ENCODE measurements at regions not wholly inside any gene's neighbourhood (a gene's known extent, or its start where the extent isn't known, plus 50 kb on each side); places are given as distances from the start of the nearest gene placed in this dataset.

DNA sequence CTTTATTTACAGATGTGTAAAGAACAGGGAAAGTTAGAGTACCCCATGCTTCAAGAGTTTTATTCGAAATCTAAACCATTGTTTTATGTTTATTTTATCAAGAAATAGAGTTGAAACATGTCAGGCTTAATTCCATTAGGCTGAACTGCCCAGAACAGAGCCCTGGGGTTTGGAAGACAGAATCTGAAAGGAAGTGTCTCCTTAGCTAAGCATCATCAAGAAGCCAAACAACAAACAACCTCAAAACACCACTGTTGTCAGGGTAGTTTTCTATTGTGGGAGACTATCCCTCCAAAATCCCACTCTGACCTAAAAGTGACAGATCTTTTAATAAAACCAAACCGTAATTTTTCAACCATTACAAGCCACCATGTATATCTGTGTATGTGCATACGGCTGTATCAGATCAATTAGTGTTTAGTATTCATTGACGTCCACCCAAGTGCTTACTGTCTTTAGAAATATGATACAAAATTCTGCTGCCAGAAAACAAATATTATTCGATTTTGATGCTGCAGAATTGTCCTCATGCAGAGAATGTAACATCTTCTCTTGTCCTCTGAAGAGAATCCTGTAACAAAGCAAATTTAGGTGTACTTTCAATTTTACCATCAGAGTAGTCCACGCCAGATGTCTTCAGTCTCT, 271.9 kb upstream of the TMEM161B start:
- no peak for DNase-seq

DNA sequence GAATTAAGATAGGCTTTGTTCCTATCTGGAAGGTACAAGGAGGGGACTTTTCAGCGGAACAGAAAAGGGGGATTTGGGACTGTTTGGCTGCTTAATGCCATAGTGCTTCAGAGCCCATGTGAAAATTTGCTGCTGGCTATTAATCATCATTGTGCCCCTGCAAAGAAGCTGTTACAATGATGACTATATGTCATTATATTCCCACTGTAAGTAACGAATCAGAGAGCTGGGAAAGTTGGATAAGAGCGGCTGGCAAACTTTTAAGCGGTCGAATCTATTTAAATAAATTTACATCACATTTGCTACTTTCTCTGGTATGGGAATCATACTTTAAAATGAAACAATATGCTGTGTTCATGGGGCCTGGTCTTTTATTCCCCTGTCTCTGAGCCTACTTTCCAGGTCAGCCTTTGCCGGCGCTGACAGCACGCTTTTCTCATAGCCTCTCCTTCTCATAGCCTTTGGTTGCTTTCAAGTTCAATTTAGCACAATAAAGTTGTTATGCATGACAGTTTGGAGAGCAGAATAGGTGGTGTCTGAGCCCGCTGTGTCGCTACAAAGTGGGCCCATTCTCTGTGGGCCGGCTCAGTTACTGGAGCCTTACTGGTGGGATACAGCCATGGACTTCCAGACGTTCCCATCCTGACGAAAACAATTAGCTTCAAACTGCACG, 271.2 kb upstream of the TMEM161B start:
- DNase-seq: no peak

DNA sequence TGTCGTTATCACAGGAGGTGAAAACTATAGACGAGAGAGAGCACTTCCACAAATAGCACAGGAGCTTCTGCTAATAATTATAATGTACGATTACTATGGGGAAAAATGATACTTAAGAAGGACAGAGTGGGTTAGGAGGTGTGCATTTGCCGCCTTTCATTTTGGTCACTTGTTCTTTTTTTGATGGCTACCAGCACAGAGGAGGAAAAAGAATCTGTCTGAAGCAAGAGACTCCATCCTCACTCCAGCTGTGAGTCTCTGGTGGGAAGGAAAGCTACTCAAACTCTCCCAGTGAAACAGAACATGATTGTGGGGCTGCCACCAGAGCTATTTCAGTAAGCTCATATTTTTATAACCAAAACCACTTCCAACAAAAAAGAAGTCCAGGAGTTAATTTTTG, 270.4 kb upstream of the TMEM161B start:
- DNase-seq: no peak

DNA sequence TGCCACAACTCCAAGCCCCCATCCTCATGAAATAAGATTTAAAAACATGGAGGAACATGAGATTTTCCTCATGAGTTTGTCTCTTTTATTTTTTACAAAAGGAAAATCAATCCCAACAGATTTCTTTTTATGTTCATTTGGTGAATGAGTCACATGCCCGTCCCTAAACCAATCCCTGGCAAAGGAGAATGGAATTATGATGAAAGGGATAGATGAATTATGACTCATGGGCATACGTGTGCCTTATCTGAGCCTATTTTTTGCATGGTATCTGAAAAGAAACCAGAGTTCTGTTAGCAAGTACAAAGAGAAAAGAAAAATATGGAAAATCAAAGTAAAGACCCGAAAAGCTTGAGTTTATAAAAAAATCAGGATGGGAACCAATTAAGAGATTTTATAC, 267.5 kb upstream of the TMEM161B start:
- DNase-seq: no peak

DNA sequence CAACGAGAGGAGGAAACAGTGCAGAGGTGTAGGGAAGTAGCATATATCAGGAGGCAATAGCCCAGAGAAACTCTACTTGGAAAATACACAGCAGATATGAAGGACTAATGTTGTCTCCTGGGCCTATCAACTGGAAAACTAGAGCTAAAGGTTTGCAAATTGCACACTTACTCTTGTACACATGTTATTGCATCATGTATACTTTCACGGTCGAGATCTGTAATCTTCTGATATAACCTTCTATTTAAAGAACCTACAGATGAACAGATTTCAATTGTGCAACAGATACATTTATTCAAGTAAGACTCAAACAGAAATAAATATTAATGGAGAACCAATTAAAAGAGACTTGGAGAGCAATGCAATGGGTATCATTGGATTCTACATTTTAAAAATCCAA, 256.3 kb upstream of the TMEM161B start:
- no peak for DNase-seq

DNA sequence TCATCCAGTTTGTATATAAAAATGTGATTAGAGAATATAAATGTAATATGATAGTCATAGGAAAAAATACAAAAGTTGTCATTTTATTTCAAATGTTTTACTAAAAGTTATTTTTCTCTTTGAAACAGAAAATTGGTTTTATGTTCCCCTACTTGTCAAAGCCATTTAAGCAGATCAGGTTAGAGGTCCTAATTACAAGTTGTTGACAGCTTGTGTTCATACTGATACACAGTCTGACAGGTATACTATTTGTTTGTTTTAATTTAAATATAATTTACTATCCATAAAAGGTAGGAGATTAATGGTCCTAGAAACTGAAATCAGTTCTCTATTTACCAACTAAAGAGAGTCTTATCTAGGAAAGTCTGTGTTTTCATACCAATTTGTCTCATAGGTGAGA, 250.4 kb upstream of the TMEM161B start:
- DNase-seq: no peak

DNA sequence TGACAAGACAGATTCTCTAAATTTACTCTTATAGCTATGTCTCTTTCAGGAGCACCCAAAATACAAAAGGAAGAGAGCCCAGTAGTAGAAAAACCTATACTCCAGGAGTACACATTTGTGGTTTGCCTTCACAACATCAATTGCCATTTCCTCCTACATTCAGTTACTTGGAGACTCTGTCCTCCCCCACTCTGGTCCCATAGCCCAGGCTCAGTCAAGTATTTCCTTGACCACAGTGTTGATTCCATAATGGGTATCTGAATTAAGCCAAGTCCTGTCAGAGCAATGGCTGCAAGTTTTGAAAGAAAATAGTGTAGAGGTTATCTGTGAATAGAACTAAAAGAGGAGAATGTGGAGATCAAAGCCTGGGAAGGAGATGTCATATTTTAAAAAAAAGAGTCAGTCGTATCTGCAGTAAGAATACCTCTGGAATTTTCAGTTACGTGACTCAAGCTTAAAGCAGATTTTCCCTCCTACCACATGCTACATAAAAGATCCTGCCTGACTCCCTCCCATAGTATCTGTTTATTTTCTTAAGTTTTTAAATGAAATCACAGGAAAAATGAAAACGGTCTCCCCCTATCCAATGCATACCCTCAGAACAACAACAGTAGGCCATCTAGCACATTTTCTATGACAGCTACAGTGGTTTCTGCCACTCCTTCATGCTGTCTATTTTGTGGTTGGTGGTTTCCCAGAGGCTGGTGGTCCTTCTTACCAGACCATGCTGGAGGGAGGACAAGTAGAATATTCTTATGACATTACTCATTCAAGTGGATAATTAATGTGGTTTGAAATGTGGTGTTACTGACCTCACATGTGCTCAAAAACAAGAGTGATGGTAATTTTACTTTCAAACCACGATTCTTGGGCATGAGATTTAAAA, 249.7 kb upstream of the TMEM161B start:
- no peak for DNase-seq

DNA sequence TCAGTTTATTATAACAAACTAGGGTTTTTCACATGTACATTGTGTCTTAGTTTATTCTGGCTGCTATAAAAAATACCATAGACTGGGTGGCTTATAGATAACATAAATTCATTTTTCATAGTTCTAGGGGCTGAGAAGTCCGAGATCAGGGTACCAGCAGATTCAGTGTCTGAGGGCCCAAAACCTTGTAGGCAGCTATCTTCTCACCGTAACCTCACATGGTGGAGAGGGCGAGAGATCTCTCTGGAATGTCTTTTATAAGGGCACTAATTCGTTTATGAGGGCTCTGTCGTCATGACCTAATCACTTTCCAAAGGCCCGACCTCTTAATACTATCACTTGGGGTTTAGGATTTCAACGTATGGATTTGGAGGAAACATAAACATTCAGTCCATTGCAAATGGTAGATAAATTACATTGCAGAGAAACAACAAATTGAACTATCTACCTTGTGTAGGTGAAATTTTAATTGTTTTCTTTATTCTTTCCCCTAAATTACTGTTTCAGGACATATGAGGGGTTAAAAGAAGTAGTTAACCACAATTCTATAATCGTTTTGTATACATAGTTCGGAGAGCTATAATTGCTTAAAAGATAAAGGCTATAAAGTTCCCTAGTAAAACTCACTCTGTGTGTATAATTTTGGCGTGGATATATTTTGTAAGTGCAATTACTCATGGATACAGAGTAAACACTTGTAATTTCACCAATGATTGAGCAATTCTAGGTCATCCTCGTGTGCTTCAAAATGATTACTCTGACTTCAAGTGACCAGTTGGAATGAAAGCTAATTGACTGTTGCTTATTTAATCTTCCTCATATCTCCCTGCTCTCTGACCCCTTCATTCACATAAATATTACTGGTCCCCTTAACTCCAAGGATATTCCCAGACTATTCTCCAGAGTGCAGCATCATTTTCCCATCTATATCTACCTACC, 247.5 kb upstream of the TMEM161B start:
- DNase-seq: no peak

DNA sequence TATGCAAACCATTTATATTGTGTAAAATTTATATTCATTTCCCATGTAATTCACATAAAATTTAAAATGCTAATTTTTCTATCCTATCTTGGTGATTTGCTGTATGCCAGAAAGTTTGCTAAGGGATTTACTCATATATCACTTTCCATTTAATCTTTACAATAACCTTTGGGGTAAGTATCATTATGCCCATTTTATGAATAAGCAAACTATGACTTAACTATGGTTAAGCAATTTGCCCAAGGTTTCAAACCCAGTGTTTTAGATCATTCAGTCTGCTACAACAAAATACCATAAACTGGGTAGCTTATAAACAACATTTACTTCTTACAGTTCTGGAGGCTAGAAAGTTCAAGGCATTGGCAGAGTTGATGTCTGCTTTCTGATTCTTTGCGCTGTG, 246.4 kb upstream of the TMEM161B start:
- no peak for DNase-seq

DNA sequence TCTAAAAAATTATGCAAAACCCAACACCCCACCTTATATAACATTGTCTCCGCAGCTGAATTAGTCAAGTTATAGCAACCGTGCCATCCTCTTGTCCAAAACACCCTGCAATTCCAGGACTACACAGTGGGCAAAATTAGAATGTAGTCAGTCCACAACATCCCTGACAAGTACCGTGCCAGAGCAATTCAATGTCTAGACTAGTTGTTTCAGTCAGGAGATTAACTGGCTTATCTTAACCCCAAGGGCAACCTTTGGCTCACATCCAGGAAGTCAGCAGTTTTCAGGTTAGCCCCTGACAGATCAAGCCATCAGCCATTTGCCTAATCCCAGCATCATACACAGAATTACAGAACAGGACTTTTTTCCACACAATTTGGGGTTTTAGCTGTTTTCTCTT, 240.8 kb upstream of the TMEM161B start:
- DNase-seq: no peak

DNA sequence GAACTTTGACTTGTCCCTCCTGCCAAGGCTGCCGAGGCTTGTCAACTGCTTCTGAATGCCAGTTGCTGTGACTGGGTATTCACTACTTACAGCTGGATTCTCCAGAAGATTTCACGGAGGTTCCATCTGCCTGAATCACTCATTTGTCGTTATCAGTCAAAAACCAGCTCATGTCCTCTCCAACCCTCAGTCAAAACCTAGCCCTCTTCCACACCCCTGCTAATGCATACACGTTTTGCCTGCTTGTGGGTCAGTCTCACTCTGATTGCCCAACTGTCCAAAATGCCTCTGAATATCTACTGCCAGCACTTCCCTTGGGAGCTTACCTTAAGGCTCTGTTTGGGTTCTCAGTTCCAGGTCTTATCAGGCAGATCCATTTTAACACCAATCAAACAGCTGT, 238.6 kb upstream of the TMEM161B start:
- no peak for DNase-seq

DNA sequence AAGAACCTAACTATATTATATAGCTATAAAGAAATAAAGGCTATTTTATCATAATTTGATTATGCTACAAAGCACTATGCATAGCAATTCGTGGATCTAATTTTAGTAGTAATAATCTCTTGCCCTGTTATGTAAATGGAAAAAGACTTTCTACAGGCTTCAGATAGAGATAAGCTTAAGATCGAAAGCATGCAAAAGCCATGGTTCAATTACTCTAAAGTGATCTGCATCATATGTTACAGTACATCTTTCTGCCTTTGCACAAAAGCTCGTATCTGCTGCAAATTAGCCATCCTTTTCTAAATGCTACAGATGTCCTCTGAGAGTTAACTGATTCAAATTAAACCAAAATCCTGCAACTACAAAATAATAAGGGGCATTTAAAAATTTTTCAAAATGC, 234.8 kb upstream of the TMEM161B start:
- no peak for DNase-seq

DNA sequence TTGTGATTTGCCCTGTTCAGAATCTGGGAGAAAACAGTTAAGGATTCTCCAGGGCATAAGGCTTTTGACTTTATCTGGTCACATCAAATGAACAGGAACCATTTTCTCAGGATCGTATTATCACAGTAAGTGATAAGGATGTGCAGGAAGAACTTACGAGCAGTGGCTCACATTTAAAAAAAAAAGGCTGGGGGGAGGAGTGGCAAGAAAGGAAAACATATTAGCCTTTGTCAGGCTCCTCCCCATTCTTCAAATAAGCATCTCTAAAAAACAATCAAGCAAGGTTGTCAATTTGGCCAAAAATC, 234.3 kb upstream of the TMEM161B start:
- no peak for DNase-seq

DNA sequence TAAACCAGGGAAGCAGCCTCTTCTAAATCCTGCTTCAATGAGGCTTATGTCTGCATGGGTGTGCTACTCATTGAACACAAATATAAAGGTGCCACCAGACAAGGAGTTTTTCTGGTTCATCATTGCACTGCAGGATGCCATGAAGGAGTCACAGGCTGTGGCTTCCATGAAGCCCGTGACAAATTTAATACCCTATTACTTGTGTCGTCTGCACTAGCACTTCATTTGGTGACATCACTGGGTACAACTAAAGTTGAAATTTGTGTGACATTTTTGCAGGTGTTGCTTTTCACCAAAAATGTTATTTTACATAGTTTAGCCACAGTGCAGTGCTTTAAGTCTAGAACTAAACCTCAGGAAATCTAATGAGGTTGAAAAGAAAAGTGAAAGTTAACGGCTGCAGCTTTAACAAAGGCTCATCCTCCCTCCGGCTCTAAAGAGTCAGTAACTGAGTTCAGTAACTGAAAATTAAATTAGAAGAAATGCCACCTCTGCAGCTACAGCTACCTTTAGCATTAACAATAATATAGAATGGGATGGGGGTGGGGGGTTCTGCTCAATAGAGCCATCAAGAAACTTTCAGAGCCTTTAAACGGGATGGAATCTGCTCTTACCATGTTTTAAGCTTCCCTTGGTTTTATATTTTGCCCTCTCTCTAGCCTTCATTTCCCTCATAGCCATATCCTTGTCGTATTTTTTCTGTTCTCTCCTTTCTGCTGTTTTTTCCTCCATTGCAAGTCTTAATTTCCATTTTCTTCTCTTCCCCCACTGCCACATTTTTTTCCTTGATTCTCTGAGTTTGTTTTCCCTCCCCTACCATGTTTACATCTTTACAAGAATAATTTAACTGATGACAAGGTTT, 233.8 kb upstream of the TMEM161B start:
- no peak for DNase-seq

DNA sequence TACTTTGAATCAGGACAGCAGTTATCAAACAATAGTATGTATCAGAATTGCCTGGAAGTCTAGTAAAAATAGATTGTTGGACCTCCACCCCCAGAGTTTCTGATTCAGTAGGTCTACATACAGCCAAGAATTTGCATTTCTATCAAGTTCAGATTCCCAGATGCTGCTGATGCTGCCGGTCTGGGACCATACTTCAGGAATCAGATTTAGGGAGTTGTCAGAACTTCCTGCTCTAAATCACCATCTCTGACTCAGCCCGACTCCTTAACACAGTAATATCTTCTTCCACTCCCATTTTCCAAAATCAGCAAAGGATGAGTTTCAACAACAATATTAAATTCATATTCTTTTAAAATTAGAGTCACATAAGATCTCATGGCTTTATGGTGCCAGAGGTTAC, 227.2 kb upstream of the TMEM161B start:
- no peak for DNase-seq

DNA sequence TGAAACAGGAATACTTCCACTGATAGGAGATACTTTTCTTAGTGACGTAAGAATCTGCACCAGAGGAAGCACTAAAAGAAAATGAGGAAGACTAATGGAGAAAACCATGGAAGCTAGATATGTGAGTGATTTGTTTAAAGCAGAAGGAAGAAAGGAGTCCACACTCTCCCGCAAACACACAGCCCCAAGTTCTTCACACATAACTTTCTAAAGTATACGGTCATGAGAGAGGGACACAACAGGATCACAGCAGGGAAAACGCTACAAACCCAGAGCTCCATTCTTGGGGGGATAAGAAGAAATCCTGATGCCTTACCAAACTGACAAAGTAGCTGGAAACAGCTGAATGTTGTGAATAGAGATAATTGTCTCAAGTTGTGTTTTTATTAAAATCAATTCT, 222.2 kb upstream of the TMEM161B start:
- no peak for DNase-seq

DNA sequence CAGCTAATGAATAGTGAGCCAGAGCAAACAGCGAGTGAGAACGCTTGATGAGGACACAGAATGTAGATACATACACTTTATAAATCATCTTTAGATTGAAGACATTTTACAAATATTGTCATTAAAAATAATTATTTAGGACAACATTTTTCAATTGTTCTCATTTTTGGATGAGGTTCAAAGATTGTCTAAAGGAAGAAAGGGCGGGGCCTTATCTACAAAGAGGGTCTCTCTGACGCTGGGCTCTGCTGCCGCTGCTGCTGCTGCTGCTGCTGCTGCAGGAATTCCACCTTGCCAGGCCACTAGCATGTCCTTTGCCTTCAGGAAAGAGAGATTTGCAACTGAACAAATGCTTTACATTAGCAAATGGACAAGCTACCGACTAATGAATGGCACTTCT, 220.7 kb upstream of the TMEM161B start:
- no peak for DNase-seq

DNA sequence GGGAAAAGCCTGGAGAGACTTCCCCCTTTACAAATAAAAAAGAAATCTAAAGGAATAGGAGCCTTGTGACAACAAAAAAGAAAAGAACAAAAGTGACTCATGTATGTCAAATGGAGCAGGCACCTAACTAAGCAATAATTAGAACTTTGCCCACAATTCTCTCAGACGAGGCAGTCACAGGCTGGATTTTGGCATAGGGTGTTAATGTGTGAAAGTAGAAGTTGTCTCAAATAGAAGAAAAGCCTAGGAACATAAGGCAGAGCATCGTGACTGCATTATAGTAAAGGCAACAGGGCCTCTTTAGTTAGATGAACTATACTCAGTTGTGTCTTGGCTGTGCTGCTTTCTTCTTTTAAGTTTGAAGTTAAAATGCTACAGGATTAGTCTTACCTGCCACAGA, 219.9 kb upstream of the TMEM161B start:
- no peak for DNase-seq

DNA sequence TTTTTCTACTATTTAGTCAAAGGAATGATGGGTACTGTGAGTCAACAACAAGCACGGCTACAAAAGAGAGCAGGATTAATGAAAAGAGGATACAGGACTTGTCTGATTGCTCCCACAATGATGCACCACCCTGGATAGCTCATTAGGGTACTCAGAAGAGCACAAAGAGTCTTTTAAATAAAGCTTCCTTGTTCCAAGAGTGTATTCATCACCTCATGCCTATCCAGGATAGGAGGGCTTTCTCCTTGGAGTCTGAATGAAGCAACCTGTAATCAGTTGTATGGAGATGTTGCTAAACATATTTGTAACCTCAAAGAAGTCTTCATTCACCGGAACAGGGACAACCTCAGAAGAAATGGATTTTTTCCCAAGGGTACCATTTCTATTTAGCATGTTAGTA, 219.5 kb upstream of the TMEM161B start:
- no peak for DNase-seq

DNA sequence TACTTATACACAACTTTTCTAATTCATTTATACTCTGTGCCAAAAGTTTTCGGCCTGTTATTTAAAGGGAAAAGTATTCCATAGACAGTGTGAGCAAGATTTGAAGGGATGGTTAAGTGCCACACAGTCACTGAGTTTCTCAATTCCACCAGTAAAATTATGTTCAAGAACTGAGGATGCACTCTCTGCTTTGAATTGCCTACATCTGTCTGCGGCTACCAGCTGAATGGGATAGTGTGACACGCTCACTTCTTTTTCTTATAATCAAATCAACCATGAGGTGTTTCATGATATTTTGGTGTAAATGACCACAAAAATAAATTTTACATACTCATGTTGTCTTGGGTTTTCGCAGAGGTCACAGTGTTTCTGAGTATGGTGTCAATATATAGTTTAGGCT, 218.4 kb upstream of the TMEM161B start:
- DNase-seq: no peak

DNA sequence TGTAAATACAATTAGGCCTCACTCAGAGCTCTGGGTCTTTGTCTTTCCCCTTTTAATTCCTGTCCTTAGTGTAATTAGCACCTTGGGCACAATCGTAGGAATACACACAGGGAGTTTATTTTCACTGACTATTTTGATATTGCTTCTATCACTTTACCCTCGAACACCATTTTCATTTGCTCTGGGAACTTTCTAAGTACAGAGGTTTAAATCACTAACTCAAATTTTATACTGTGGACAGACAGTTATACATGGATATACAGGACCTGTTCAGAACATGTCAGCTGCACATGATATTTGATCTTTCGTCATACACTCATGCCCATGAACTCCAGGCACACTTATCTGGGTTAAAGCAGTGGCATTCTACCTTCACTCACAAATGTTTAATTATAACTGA, 217.8 kb upstream of the TMEM161B start:
- no peak for DNase-seq

DNA sequence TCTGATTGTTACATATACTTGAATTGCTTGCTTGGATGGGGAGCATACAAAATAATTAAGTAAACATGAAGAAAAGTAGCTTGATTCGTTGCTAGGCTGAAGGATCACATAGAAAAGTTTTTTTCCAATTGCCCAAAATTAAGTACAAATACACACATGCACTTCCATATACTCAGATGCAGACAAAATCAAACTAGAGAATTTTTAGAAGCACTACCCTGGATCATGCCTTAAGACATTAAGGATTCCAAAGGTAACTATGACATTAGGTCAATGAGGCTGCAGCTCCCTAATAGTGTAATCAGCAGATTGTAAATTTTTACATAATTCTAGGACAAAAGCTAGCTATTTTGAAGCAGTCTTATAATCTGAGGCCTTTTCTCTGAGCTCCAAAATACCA, 216.9 kb upstream of the TMEM161B start:
- no peak for DNase-seq
